ENCODE measurements at regions not wholly inside any gene's neighbourhood (a gene's known extent, or its start where the extent isn't known, plus 50 kb on each side); places are given as distances from the start of the nearest gene placed in this dataset.

DNA sequence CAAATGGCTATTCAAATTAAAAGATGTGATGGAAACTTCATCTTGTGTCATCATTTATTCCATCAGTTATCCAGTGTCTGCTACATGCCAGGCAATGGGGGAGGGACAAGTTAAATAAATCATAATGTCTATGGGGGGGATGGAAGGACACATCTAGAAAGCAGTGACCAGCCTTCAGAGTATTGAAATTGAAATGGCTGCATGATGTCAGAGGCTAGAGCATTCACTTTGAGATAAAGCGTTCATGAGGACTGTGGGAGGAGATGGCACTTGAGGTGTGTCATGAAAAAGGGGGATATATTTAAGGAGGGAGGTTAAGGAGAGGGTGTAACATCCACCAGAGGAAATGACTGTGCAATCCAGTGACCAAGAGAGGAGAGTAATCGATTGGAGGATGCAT, 50.6 kb downstream of the SLIT2 start:
- no peak for DNase-seq

DNA sequence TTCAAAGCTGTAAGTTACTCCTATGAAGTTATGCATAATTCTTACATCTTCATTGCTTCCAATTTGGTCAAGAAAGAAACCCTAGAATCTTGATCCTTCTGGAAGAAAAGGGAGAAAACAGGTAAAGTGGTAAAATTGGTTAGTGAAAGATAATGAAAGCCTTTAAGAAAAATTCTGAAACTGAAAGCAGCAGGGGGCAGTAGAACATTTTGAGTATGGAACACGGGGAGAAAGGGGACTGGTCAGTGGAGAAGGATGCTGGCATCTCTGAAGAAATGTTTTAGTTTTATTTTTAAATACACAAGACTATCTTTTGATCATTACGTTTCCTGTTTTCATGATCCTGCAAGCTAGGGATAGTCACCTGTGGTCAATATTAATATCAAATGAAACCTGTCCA, 54.3 kb downstream of the SLIT2 start:
- no peak for DNase-seq

DNA sequence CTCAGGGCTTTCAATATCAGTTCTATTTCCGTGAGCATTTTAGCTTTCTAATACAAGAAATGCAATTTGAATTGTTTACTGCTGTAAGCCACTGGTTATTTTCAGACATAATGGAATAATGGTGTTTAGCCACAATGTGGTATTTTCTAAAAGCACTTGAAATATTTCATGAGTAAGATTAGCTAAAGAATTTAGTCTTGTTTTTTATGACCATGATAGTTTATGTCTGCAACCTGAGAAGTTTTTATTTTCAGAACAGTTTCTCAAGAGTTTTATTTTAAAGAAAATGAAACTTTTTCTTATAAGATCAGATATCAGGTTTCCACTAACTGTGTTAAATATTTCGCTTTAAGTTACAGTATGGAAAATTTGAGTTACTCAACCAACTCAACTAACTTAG, 60.2 kb downstream of the SLIT2 start:
- DNase-seq, result no peak

DNA sequence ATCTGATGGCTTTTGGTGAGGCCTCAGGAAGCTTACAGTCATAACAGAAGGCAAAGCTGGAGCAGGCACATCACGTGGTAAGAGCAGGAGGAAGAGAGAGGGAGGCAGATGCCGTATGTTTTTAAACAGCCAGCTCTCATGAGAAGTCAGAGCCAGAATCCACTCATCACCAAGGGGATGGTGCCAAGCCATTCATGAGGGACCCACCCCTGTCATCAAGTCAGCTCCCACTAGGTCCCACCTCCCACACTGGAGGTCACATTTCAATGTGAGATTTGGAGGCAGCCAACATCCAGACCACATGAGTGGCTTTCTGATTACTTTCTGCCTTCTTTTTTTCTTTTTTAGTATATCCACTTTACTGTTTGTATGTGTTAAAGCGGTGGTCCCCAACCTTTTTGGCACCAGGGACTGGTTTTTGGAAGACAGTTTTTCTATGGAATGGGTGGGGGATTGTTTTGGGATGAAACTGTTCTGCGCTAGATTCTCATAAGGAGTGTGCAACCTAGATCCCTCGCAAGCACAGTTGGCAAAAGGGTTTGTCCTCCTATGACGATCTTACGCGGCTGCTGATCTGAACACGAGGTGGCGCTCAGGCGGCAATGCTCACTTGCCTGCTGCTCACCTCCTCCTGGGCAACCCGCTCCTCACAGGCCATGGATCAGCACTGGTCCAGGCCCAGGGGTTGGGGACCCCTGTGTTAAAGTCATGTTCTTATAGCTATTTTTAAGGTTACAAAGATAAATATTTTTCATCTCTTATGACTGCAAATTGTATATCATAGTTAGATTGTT, 61.7 kb downstream of the SLIT2 start:
- no peak for DNase-seq

DNA sequence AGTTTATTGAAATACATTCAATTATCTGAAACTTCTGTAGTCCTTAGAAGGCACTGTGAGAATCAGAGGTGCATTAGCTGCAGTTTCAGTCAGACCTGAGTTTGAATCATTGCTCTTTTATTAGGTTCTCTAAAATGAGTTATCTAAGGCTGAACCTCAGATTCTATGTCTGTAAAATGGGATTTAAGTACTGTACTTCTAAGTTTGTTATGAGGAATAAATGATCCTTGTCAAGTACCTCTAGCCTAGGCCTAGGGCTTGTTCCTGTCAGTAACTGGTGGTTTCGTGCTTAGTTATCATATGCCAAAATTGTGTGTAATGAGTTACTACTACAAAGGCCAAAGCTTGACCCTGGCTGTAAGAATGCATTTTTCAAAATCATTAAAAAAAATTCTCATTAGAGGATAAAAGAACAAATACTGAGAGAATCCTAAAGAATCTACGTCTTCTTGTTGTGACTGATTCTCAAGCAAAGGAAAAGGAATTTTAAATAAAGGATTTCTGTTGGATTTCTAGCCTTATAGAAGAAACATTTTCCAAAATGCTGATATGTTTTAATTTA, 65.8 kb downstream of the SLIT2 start:
- DNase-seq, result no peak

DNA sequence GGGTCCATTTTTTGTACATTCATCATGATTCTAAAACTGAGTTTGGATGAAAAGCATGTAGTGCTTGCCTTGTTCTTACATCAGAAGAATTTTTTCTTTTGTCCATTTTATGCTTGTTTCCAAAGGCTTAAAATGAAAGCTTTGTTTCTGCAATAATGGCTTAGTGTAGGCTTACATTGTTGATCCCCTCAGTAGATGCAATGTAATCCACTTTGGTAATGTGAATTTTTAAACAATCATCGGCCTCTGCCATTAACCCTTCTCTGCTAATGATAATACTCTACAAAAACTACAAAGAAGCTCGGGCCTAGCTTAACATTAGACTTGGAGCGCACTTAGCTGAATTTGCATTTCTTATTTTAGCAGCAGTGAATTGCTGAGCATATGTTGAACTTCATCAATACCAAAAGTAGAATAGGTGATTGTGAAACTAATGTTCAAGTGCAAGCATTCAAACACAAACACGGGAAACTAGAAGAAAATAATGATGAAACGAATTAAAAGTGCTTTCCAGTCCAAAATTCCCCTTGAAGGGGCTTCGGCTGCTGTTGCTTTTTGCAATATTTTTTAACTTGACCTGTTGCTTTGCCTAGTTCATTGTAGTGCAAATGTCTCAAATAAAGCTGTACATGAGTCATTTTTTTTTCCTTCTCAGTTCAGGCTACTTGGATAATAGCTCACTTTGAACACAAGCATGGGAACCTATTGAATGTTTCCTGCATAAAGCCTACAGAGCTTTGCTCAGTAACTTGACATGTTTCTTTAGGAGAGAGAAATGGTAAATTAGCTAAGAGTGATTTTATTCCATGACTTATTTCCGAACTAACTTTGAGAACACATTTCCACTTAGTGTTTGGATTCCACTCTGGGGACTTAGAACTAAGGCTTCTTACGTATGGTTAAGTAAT, 66.5 kb downstream of the SLIT2 start:
- DNase-seq, result no peak

DNA sequence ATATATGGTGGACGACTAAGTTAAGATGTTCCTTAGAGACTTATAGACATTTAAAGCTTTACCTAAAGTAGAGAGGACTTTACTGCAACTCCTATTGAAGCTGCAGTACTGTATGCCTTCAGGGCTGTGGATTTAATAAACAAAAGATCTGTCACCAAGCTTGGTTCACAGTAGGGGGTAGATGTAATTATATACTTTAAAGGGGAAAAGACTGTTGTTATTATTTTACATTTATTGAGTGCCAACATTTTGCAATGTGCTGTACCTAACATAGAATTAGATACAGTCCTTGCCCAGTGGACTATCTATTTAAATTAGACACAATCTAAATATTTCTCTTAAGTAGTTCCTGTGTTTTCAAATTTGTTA, 67.2 kb downstream of the SLIT2 start:
- DNase-seq, result no peak

DNA sequence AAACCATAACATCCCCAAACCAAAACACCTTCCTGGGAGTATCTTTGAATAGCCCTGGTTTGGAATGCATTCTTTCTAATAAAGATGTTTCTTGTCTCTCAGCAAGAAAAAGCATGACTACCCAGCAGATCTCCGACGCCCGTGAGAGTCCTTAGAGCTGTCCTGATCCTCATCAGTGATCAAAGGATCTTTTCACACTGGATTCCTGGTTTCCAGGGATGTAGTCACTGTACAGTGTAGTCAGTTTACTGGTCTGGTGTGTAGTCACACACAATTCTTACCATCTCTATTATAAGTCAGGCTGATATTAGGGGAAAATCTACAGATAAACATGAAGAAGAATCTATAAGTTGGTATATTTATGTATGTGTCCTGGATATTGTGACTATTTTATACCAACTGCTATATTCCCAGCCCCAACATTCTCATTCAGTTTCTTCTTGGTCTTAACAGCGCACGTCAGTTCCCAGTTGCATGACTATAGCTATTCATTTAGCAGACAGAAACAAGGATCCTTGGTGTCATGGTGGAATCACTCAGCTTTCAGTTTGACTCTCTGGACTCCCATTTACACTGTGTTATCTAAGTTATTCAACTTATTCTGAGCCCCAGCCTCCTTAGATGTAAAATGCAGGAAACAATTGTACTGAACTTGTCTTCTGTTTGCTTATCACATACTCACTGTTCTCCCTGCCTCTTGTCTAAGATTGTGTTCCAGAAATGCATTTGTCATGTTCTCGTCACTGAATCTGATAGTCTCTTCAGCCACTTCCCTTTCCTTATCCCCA, 68.3 kb downstream of the SLIT2 start:
- no peak for DNase-seq

DNA sequence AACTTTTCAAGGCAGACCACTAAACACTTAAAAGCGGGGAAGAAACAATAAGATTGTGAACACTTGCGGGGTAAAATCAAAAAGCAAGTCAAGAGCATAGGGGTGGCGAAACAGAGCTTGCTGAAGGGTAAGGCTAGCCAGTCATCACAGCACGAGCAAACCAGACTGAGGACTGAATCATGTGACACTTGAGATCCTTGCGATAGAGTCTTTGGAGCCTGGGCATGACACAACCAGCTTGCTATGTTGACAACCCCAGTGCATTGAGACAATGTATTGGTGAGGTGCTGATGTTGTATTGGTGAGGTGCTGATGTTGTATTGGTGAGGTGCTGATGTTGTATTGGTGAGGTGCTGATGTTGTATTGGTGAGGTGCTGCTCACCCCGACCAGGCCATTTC, 72.3 kb downstream of the SLIT2 start:
- DNase-seq, result no peak

DNA sequence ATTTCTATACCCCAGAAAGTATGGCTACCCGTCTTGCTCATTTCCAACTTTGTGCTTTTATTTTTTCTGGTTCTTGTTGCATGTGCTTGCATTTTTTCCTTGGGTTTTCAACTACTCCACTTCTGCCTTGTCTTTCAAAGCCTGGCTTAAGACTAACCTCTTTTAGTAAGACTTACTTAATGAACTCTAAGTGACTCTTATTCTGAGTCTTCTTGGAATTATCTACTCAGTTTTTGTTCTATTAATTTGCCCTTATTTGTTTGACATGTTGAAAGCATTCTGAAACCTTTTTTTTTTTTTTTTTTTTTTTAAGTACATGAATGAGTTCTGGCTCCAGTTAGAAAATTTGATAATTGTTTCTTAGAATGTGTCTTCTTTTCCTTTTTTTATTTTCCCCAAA, 74.8 kb downstream of the SLIT2 start:
- DNase-seq, result no peak

DNA sequence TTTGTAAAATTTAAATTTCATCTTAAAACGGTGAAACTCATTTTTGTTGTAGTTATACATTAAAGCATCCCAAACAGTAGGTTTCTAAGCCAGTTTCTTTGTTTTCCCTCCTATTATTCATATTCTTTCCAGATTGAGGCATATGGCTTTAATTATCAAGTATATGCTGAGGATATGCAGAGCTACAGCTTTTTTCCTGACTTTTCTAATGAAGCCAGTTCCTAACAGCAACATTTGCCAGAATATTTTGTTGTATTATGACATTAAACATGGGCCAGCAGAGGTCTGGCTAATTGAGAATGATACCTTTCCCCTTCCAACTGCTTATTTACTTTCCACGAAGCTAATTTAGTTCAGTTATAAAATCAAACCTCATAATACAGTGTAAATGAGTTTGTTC, 75.3 kb downstream of the SLIT2 start:
- no peak for DNase-seq

DNA sequence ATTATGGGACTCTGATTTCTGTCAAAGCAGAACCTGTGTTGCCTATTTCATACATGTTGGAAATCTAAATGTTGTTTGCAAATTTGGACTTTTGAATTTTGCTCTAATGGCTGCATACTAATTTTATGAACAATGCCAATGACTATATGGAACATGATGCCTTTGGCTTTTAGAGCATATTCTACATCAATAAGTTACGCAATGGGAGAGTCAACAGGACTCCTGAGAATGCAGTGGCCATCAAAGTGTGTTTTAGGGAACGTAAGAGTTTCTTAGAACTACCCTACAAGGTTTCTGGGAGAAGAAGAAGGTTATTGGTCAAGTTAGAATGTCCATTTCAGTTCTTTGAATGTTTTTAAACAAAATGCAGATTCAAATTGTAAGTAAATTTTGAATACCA, 76.1 kb downstream of the SLIT2 start:
- no peak for DNase-seq

DNA sequence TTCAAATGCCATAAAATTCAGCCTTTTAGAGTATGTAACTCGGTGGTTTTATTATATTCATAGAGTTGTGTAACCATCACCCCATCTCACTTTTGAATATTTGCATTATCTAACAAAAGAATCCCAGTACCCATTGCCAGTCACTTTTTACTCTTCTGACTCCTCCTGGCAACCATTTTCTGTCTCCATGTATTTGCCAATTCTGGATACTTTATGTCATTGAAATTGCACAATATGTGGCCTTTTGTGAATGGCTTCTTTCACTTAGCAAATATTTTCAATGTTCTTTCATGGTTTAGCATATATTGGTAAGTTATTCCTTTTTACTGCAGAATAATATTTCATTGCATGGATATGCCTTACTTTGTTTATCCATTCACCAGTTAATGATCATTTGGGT, 79.9 kb downstream of the SLIT2 start:
- DNase-seq, result no peak

DNA sequence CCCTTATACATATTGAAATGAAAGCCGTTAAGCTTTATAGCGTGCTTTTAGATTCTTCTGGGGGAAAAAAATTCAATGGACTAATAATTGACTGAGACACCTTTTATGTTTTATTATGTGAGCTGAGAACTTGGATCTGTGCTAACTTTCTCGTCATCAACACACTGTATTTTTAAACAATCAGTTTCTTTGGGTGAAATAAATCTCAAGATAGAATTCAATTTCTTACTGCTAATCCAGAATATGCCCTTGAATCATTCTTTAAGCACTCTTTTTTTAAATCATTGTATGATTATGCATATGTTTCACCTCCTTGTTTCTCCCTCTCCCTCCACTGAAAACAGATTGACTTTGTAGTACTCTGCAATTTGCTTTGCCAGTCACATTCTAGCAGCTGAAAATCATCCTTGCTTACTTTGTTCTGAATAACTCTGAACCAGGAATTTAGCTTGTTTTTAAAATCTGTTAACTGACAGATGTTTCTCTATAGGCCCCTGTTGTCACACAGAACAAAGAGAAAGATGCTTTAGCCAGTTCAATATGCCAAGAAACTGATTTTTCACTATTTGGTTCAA, 81.5 kb downstream of the SLIT2 start:
- DNase-seq, result no peak

DNA sequence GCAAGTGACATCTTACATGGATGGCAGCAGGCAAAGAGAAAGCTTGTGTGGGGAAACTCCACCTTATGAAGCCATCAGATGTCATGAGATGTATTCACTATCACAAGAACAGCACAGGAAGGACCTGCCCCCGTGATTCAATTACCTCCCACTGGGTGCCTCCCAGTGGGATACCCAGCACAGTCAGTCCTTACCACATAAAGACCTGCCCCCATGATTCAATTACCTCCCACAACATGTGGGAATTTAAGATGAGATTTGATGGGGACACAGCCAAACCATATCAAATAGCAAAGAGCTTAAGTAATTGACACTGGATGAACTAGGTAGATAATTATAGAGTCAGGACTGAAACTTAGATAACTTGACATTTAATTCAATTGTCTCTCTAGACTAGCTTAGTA, 85.6 kb downstream of the SLIT2 start:
- DNase-seq, result no peak

DNA sequence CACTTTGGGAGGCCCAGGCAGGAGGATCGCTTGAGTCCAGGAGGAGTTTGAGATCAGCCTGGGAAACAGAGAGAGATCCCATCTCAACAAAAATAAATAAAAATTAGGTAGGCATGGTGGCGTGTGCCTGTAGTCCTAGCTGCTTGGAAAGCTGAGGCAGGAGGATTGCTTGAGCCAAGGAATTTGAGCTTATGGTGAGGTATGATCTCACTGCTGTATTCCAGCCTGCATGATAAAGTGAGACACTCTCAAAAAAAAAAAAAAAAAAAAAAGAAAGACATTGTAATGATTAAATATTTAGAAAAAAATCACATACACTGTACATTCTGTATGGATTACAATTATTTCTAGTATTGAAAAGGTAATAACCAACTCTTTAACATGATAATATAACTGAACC, 87.1 kb downstream of the SLIT2 start:
- no peak for DNase-seq

DNA sequence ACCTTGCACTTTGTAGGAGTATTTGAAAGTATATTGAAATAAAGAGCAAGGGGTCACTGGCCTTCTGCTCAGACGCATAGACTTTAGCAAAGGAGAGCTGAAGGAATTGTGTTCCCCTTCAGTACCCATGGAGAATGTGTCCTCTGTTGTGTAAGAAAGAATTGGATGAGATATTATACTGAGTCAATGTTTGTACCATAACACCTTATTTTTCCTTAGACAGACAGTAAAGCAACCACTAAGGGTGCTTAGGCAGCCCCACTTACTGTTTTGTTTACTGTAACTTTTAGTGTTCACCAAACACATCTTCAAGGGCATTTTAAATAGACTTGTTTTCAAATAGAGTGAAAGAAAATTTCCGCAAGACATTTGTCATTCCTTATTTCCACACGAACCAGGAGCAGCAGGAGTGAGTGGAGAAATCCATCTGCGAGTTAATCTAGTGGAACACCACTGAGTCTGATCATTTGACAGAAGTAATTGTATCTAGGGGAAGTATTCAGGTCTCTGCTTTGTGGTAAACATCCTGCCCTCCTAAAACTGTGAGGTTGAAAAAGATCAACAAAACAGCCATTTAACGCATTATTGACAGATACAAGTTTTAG, 89.5 kb downstream of the SLIT2 start:
- no peak for DNase-seq

DNA sequence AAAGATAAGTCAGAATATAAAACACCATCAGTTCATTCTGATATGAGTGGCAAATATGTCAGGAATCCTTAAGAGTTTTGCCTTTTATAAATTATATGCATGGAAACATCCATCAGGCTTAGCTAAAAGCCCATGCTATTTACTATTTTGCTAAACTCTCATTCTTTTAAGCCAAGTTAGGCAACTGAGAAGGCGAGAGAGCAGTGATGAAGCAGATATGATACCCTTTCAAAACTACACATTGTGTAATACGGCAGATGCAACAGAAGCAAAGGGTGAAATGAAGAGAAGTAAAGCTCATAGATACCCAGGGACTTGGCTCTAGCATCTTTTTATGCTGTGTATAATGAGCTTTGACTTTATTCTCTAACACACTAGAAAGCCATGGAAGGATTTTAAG, 95.8 kb downstream of the SLIT2 start:
- no peak for DNase-seq

DNA sequence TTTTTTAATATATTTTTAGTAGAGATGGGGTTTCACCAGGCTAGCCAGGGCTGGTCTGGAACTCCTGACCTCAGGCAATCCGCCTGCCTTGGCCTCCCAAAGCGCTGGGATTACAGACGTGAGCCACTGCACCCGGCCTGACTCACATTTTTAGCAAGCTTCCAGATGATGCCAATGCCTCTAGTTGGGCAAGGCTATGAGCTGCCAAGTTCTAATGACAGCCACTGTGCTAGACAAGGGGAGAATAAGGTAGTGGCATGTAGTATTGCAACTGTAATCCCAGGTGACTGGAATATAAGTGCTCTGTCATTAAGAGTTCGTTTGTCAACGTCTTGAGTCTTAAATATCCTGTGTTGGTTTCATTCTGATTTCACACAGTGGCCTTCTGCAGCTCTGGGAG, 96.7 kb downstream of the SLIT2 start:
- no peak for DNase-seq

DNA sequence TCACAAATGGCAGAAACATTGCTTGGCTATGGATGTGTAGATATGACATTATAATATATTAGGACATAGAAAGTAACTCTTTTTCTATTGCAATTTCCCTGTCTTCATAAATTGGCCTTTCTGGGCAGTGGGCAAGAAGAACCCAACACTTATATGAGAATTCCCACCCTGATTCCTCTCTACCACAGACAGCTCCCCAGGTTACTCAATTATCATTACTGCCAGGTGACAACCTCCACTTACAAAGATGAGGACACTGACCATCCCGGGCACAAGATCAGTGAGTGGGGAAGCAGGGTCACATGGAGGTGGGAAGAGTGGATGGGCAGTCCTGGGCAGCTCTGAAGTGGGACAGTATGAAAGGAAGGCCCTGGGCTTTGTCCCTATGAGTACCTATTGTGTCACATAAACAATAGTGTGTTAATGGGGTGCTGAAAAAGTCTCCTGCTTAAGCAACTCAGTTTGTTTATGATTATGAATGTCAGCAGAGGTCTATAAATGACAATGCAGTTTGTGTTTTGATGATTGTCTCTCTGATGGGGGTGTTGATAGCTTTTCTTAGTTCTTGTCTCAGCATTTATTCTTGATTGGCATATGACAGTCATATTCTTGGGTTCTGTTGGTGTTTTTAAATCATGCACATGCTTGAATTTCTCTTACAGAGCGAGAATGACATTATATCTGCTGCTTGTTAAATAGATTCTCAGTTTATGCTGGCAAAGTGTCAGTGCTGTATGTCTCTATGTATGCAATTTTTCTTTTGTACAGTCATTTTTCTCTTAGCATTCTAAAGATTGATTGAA, 99.9 kb downstream of the SLIT2 start:
- no peak for DNase-seq

DNA sequence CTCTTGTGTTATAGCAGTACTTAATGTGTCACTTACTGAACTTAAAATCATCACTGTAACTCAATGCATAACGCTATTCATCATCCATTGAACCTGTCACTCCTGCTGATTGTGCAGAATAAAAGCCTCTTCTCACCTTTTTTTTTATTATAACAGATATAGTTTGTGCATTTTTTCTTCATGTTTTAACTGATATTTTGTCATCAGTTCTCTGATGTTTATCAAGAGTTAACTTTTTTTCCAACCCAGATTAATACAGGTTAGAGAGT, 100.4 kb downstream of the SLIT2 start:
- no peak for DNase-seq

DNA sequence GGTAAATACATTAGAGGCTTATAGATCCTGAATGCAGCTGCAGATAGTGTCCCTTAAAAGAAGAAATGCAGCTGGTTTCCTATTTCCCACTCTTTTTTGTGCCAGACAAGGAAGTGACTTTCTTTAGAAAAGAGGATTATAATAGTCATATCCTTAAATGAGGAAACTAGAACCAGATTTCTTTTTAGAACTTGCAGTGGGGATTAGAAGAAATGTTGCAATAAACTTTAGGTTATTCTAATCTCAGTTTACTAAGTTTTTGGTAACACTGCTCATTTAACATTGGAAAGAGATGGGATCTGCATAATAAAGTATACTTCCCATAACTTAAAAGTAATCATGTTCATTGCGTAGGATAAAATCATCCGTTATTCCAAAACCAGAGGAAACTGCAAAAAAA, 101.9 kb downstream of the SLIT2 start:
- DNase-seq, result no peak
